SU-DHL-6 (cell line): ENCODE measurements at regions not wholly inside any gene's neighbourhood (a gene's known extent, or its start where the extent isn't known, plus 50 kb on each side); places are given as distances from the start of the nearest gene placed in this dataset.
"Not testable (repeated sequence)": the region's sequence is repeated elsewhere in the genome, so short reads cannot be mapped to it uniquely, and the experiment has no call there.

Experiments
- H2AFZ ChIP-seq: fragments of 200-600 bp; sonication (generic); 2 replicates; pipeline ENCODE4 v1.6.1; 2014; ENCODE audit warnings: low read depth, mild to moderate bottlenecking, moderate library complexity, mixed read lengths, antibody characterized with exemption, low read length; ENCODE audit not compliant: severe bottlenecking
- H3F3A ChIP-seq: fragments of 200-600 bp; shearing (Covaris generic); 2 replicates; pipeline ENCODE4 v1.6.0; 2016; ENCODE audit warnings: antibody characterized with exemption, mild to moderate bottlenecking; ENCODE audit not compliant: insufficient read depth
- H3K27ac ChIP-seq: fragments of 200-600 bp; sonication (generic); 2 replicates; pipeline ENCODE4 v1.5.1; 2016; ENCODE audit warnings: low read depth, mild to moderate bottlenecking, low read length, moderate library complexity, mixed read lengths
- H3K27me3 ChIP-seq: fragments of 200-600 bp; sonication (generic), shearing (Covaris generic); 2 replicates; pipeline ENCODE4 v1.6.0; 2014; ENCODE audit warnings: mild to moderate bottlenecking, low read length
- H3K36me3 ChIP-seq: fragments of 200-600 bp; sonication (generic); 2 replicates; pipeline ENCODE4 v1.6.1; 2014; ENCODE audit warnings: mild to moderate bottlenecking, low read length, mixed read lengths
- H3K4me2 ChIP-seq: fragments of 300-600, 200-600 bp; shearing (Covaris generic), sonication (generic); 2 replicates; pipeline ENCODE4 v1.6.0; 2014; ENCODE audit warnings: low read length, low read depth, mild to moderate bottlenecking; ENCODE audit not compliant: poor library complexity, severe bottlenecking
- H3K4me3 ChIP-seq: fragments of 200-600 bp; sonication (generic); 2 replicates; pipeline ENCODE4 v1.5.1; 2014; ENCODE audit warnings: antibody characterized with exemption, low read length, mild to moderate bottlenecking, mixed read lengths; ENCODE audit not compliant: insufficient read depth, poor library complexity, severe bottlenecking
- H3K79me2 ChIP-seq: fragments of 200-600 bp; sonication (generic); 2 replicates; pipeline ENCODE4 v1.6.1; 2014; ENCODE audit warnings: mild to moderate bottlenecking, low read length, moderate library complexity; ENCODE audit not compliant: insufficient read depth
- H3K9ac ChIP-seq: fragments of 200-600 bp; sonication (generic); 2 replicates; pipeline ENCODE4 v1.7.0; 2014; ENCODE audit warnings: mild to moderate bottlenecking, low read length
- H3K9me2 ChIP-seq: fragments of 200-600 bp; sonication (generic); replicated peaks from 2 replicates; pipeline ENCODE4 v1.6.1; 2014; ENCODE audit warnings: low read length; ENCODE audit not compliant: insufficient read depth
- H3K9me3 ChIP-seq: fragments of 200-600 bp; sonication (generic); 2 replicates; pipeline ENCODE4 v1.6.1; 2014; ENCODE audit warnings: low read length, mixed read lengths; ENCODE audit not compliant: insufficient read depth
- H4K20me1 ChIP-seq: fragments of 200-600 bp; sonication (generic); 2 replicates; pipeline ENCODE4 v1.6.1; 2014; ENCODE audit warnings: low read depth, mild to moderate bottlenecking, antibody characterized with exemption, low read length, moderate library complexity, mixed read lengths
- EZH2phosphoT487 ChIP-seq: fragments of 200-600 bp; sonication (generic), shearing (Covaris generic); conservative IDR thresholded peaks from 2 replicates; pipeline ENCODE4 v1.6.1; 2018; ENCODE audit warnings: mild to moderate bottlenecking, antibody characterized with exemption, low read length, moderate library complexity, mixed read lengths
- TF ChIP-seq, protein P1 (sequence below): fragments of 200-600 bp; sonication (generic); IDR thresholded peaks from one replicate; pipeline ENCODE4 v1.5.1; 2017; ENCODE audit warnings: antibody characterized with exemption, mild to moderate bottlenecking, low read length, moderate library complexity; ENCODE audit not compliant: insufficient read depth, poor library complexity, severe bottlenecking

DNA sequence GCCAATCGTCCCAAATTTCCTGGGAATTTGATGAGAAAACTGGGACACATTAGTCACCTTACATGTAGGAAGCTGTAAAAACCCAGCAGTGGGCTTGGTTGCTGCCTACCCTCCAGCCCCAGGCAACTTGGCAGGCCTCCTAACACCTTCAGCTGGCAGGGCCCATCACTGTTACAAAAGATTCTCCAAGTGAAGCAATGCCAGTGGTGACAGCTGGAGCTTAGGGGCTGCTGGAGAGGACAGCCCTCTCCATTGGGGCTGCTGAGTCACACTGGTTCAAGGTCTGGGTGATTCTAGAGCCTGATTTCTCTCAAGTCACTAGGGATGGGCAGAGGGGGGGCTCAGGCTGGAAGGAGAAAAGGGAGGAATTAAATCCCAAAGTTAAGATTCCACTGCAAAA lies 180.6 kb downstream of the COPRS start:
- H3K36me3 ChIP-seq: no peaks in the 10 kb centered on the region
- no peak overlapping the region for H2AFZ ChIP-seq
- H3K27ac ChIP-seq: no peak overlapping the region
- no peak overlapping the region for H3K4me3 ChIP-seq
- no peak overlapping the region for H3K9ac ChIP-seq
- no peaks in the 10 kb centered on the region for H3K27me3 ChIP-seq
- no peaks in the 10 kb centered on the region for H3K79me2 ChIP-seq
- TF ChIP-seq, protein P1, sequence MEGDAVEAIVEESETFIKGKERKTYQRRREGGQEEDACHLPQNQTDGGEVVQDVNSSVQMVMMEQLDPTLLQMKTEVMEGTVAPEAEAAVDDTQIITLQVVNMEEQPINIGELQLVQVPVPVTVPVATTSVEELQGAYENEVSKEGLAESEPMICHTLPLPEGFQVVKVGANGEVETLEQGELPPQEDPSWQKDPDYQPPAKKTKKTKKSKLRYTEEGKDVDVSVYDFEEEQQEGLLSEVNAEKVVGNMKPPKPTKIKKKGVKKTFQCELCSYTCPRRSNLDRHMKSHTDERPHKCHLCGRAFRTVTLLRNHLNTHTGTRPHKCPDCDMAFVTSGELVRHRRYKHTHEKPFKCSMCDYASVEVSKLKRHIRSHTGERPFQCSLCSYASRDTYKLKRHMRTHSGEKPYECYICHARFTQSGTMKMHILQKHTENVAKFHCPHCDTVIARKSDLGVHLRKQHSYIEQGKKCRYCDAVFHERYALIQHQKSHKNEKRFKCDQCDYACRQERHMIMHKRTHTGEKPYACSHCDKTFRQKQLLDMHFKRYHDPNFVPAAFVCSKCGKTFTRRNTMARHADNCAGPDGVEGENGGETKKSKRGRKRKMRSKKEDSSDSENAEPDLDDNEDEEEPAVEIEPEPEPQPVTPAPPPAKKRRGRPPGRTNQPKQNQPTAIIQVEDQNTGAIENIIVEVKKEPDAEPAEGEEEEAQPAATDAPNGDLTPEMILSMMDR: no peak
- TF ChIP-seq EZH2phosphoT487: no peak
- no peak overlapping the region for H3K4me2 ChIP-seq
- no peaks in the 10 kb centered on the region for H3K9me3 ChIP-seq
- no peaks in the 10 kb centered on the region for H3K9me2 ChIP-seq
- H4K20me1 ChIP-seq: no peaks in the 10 kb centered on the region
- H3F3A ChIP-seq: no peaks in the 10 kb centered on the region

GRCh38 chr17:31677681-31678080 lies 181.4 kb downstream of the COPRS start:
- no peaks in the 10 kb centered on the region for H3K27me3 ChIP-seq
- H2AFZ ChIP-seq: no peak overlapping the region
- no peak overlapping the region for H3K4me3 ChIP-seq
- no peaks in the 10 kb centered on the region for H3K79me2 ChIP-seq
- TF ChIP-seq EZH2phosphoT487: no peak
- TF ChIP-seq, protein P1: no peak
- H3K36me3 ChIP-seq: no peaks in the 10 kb centered on the region
- no peaks in the 10 kb centered on the region for H3F3A ChIP-seq
- no peaks in the 10 kb centered on the region for H3K9me2 ChIP-seq
- H4K20me1 ChIP-seq: no peaks in the 10 kb centered on the region
- H3K9me3 ChIP-seq: no peaks in the 10 kb centered on the region
- H3K4me2 ChIP-seq: no peak overlapping the region
- H3K9ac ChIP-seq: no peak overlapping the region
- no peak overlapping the region for H3K27ac ChIP-seq

GRCh38 chr17:31677036-31677435 lies 182.0 kb downstream of the COPRS start:
- no peaks in the 10 kb centered on the region for H3K36me3 ChIP-seq
- TF ChIP-seq EZH2phosphoT487: no peak
- TF ChIP-seq, protein P1: no peak
- no peak overlapping the region for H3K9ac ChIP-seq
- no peak overlapping the region for H2AFZ ChIP-seq
- H4K20me1 ChIP-seq: no peaks in the 10 kb centered on the region
- no peaks in the 10 kb centered on the region for H3K79me2 ChIP-seq
- H3K4me2 ChIP-seq: no peak overlapping the region
- H3F3A ChIP-seq: no peaks in the 10 kb centered on the region
- no peaks in the 10 kb centered on the region for H3K9me2 ChIP-seq
- no peaks in the 10 kb centered on the region for H3K27me3 ChIP-seq
- H3K27ac ChIP-seq: no peak overlapping the region
- H3K9me3 ChIP-seq: no peaks in the 10 kb centered on the region
- no peak overlapping the region for H3K4me3 ChIP-seq

DNA sequence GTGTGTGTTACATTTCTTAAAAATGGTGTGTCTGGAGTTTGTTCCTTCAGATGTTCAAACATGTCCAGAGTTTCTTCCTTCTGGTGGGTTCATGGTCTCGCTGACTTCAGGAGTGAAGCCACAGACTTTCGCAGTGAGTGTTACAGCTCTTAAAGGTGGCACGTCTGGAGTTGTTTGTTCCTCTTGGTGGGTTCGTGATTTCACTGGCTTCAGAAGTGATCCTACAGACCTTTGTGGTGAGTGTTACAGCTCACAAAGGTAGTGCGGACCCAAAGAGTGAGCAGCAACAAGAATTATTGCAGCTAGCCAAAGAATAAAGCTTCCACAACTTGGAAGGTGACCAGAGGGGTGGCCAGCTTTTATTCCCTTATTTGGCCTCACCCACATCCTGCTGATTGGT lies 183.7 kb downstream of the COPRS start:
- not testable (repeated sequence) for H3K36me3 ChIP-seq

More for the DNA sequence above, 183.7 kb downstream of the COPRS start:
- H3K4me2 ChIP-seq, H3K9ac ChIP-seq, H3F3A ChIP-seq, H3K9me2 ChIP-seq, H3K79me2 ChIP-seq, H4K20me1 ChIP-seq, H2AFZ ChIP-seq, H3K27me3 ChIP-seq, H3K9me3 ChIP-seq, H3K27ac ChIP-seq, H3K4me3 ChIP-seq: not testable (repeated sequence)
